GM18519 (cell line): ENCODE measurements at regions not wholly inside any gene's neighbourhood (a gene's known extent, or its start where the extent isn't known, plus 50 kb on each side); places are given as distances from the start of the nearest gene placed in this dataset.

Experiments
- ATAC-seq: cut with Tn5 transposase; IDR thresholded peaks from one replicate; pipeline ENCODE4 v1.9.1; 2021; ENCODE audit warnings: mild to moderate bottlenecking, moderate library complexity; ENCODE audit not compliant: unreplicated experiment, low FRiP score

- ATAC-seq: no peak
Measured at GRCh38 chr6:43840490-43841218, 70.6 kb downstream of the VEGFA start.

GRCh38 chr6:43838276-43839036 is 68.4 kb downstream of the VEGFA start:
- no peak for ATAC-seq

- ATAC-seq: no peak
Measured at GRCh38 chr6:43837507-43837906, 67.5 kb downstream of the VEGFA start.

GRCh38 chr6:43836507-43837240 is 66.7 kb downstream of the VEGFA start:
- ATAC-seq: no peak
